ENCODE measurements at regions not wholly inside any gene's neighbourhood (a gene's known extent, or its start where the extent isn't known, plus 50 kb on each side); places are given as distances from the start of the nearest gene placed in this dataset.

DNA sequence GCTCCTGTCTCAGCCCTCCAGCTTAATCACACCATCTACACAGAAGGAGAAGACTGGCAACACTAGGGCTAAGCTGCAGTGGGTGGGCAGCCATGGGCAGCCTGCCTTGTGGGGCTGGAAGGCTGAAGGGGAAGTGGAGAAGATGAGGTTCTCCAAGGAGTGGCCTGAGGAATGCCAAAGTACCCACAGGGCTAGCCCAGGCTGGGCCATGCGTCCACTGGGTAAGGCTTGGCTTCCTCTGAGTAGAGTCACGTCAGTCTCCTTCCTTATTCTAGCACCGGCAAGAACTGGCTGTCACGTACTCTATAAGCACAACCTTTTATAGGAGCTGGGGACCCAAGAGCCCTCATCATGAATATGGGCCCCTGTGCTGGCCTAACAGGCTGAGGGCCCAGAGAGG, 110.6 kb upstream of the SIRPA start:
- intact Hi-C loops (cut with micrococcal nuclease; ENCODE audit: unreplicated experiment), result no loop called here
- TF ChIP-seq CTCF (conservative IDR thresholded peaks at IDR 0.05; ENCODE audit: low read depth, low read length) (no peak), EZH2 (IDR thresholded peaks at IDR 0.05; ENCODE audit: borderline replicate concordance, low read depth, low read length, poor library complexity, severe bottlenecking) (no peak)
- no peak overlapping the region for H3K4me3 ChIP-seq (ENCODE audit: low read depth, low read length, poor library complexity, severe bottlenecking)
- DNase-seq (ENCODE audit: low spot score), result no peak
- ChIA-PET POLR2A (ENCODE audit: low non-redundant PET) (interaction anchor here (0.6 kb wide), 1 partner anchor 35 kb away, joined by 4 read pairs; no protein-coding TSS in a partner anchor), CTCF (no interaction called here)
- BruUV-seq (replicated peaks), result no TSS peak
- H3K27ac ChIP-seq (ENCODE audit: low read depth, low read length, poor library complexity, severe bottlenecking), result no peak overlapping the region
- no peaks in the 10 kb centered on the region for H3K27me3 ChIP-seq (replicated peaks; ENCODE audit: insufficient read depth, low read depth, low read length, poor library complexity)
- no peaks in the 10 kb centered on the region for H3K4me1 ChIP-seq (ENCODE audit: insufficient read depth, low read length, poor library complexity, severe bottlenecking)
- H3K9me3 ChIP-seq (ENCODE audit: low read depth, low read length, poor library complexity, severe bottlenecking), result no peaks in the 10 kb centered on the region
- no peaks in the 10 kb centered on the region for H3K36me3 ChIP-seq (ENCODE audit: insufficient read depth, low read length, poor library complexity, severe bottlenecking)

- TF ChIP-seq CTCF (conservative IDR thresholded peaks at IDR 0.05; ENCODE audit: low read depth, low read length) (no peak), EZH2 (IDR thresholded peaks at IDR 0.05; ENCODE audit: borderline replicate concordance, low read depth, low read length, poor library complexity, severe bottlenecking) (no peak)
- no peaks in the 10 kb centered on the region for H3K4me1 ChIP-seq (ENCODE audit: insufficient read depth, low read length, poor library complexity, severe bottlenecking)
- intact Hi-C loops (cut with micrococcal nuclease; ENCODE audit: unreplicated experiment), result no loop called here
- H3K27ac ChIP-seq (ENCODE audit: low read depth, low read length, poor library complexity, severe bottlenecking), result no peak overlapping the region
- ChIA-PET CTCF (no interaction called here), POLR2A (ENCODE audit: low non-redundant PET) (no interaction called here)
- no peak overlapping the region for H3K4me3 ChIP-seq (ENCODE audit: low read depth, low read length, poor library complexity, severe bottlenecking)
- no peaks in the 10 kb centered on the region for H3K9me3 ChIP-seq (ENCODE audit: low read depth, low read length, poor library complexity, severe bottlenecking)
- no peaks in the 10 kb centered on the region for H3K36me3 ChIP-seq (ENCODE audit: insufficient read depth, low read length, poor library complexity, severe bottlenecking)
- BruUV-seq (replicated peaks), result no TSS peak
- no peak for DNase-seq (ENCODE audit: low spot score)
- H3K27me3 ChIP-seq (replicated peaks; ENCODE audit: insufficient read depth, low read depth, low read length, poor library complexity), result no peaks in the 10 kb centered on the region
These were observed 112.0 kb upstream of the SIRPA start for GRCh38 chr20:1783245-1783644.

GRCh38 chr20:1782181-1782580, 113.0 kb upstream of the SIRPA start:
- no peak overlapping the region for H3K27ac ChIP-seq (ENCODE audit: low read depth, low read length, poor library complexity, severe bottlenecking)
- H3K9me3 ChIP-seq (ENCODE audit: low read depth, low read length, poor library complexity, severe bottlenecking), result no peaks in the 10 kb centered on the region
- no peak overlapping the region for H3K4me3 ChIP-seq (ENCODE audit: low read depth, low read length, poor library complexity, severe bottlenecking)
- no peak for TF ChIP-seq CTCF (conservative IDR thresholded peaks at IDR 0.05; ENCODE audit: low read depth, low read length)
- no peak for TF ChIP-seq EZH2 (IDR thresholded peaks at IDR 0.05; ENCODE audit: borderline replicate concordance, low read depth, low read length, poor library complexity, severe bottlenecking)
- no peaks in the 10 kb centered on the region for H3K27me3 ChIP-seq (replicated peaks; ENCODE audit: insufficient read depth, low read depth, low read length, poor library complexity)
- no peaks in the 10 kb centered on the region for H3K36me3 ChIP-seq (ENCODE audit: insufficient read depth, low read length, poor library complexity, severe bottlenecking)
- intact Hi-C loops (cut with micrococcal nuclease; ENCODE audit: unreplicated experiment), result no loop called here
- no TSS peak for BruUV-seq (replicated peaks)
- CTCF ChIA-PET, result no interaction called here
- H3K4me1 ChIP-seq (ENCODE audit: insufficient read depth, low read length, poor library complexity, severe bottlenecking), result no peaks in the 10 kb centered on the region
- DNase-seq (ENCODE audit: low spot score), result no peak
- POLR2A ChIA-PET (ENCODE audit: low non-redundant PET), result no interaction called here
